ENCODE measurements at regions not wholly inside any gene's neighbourhood (a gene's known extent, or its start where the extent isn't known, plus 50 kb on each side); places are given as distances from the start of the nearest gene placed in this dataset.

- DNase-seq (ENCODE audit: low spot score), result no peak
Measured at GRCh38 chr5:93275376-93275775, 305.6 kb downstream of the NR2F1-AS1 start.

- no peak for DNase-seq (ENCODE audit: low spot score)
Measured at GRCh38 chr5:93274291-93274690, 306.7 kb downstream of the NR2F1-AS1 start.

- no peak for DNase-seq (ENCODE audit: low spot score)
Measured at GRCh38 chr5:93273176-93273575, 307.8 kb downstream of the NR2F1-AS1 start.

- no peak for DNase-seq (ENCODE audit: low spot score)
Measured at GRCh38 chr5:93272108-93272507, 308.9 kb downstream of the NR2F1-AS1 start.

- DNase-seq (ENCODE audit: low spot score), result no peak
Measured at GRCh38 chr5:93267736-93268135, 313.3 kb downstream of the NR2F1-AS1 start.

DNA sequence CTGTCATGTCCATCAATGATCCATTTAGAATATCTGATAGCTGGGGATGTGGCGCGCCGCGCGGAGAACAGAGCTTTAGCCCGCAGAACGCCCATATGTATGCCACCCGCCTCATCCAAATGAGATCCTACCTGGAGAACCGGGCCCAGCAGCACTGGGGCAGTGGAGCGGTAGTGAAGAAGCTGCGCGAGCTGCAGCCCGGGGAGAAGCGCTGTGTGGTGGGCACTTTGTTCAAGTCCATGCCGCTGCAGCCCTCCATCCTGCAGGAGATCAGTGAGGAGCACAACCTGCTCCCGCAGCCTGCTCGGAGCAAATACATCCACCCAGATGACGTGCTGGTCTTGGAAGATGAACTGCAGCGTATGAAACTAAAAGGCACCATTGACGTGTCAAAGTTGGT is 313.7 kb downstream of the NR2F1-AS1 start:
- no peak for DNase-seq (ENCODE audit: low spot score)

GRCh38 chr5:93257616-93258015 is 323.4 kb downstream of the NR2F1-AS1 start:
- DNase-seq (ENCODE audit: low spot score), result no peak

GRCh38 chr5:93255796-93256195 is 325.2 kb downstream of the NR2F1-AS1 start:
- no peak for DNase-seq (ENCODE audit: low spot score)

DNA sequence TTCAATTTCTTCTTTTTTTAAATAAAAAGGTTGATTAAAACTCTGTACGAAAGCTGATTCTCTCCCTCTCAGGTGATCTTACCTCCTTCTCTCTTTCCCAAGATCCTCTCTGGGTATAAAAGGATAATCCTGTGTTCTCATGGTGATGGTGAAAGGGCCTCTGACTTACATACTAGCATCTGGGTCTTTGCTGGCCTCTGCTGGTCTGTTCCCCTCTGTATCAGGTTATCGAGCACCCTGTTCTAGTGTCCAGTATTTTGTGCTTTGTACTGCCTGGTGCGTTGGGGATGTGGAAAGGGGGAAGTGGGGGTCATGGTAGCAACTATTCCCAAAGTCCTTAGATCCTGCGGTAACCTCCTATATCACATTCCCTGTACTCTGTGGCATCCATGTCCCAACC is 328.9 kb downstream of the NR2F1-AS1 start:
- no peak for DNase-seq (ENCODE audit: low spot score)

DNA sequence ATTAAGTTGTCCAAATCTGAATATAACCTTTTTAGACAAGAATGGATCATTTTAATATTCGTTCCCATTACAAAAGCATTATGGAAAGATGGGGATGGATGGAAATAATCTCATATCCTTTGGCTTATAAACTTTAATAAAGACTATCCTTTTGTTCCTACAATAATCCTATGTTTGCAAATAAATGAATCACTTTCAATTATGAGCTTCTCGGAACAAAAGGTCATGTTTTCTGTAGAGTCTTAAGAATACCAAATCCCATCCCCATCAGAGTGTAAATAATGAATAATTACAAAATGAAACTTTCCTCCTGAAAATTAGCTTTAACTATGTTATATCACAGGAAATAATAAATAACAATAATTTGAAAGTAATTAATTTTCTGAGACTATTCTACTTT is 329.7 kb downstream of the NR2F1-AS1 start:
- no peak for DNase-seq (ENCODE audit: low spot score)

DNA sequence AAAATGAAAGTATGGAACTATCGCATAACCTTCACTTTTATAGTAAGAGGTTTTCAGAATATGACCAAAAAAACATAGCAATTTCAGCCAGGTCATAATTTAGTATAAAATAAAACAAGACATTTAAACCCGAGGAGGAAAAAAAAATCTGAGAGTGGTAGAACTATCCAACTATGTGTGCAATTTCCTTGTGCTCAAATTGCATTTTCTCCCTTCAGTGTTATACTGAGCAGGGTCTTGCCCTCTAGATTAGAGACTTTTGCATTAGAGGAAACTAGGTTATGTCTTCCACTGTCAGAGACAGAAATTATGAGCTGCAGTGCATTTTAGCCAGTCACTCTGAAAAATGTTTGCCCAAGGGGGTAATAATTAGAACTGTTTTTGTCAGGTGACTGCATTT is 330.6 kb downstream of the NR2F1-AS1 start:
- no peak for DNase-seq (ENCODE audit: low spot score)

GRCh38 chr5:93249651-93250289 is 331.2 kb downstream of the NR2F1-AS1 start:
- DNase-seq (ENCODE audit: low spot score), result no peak

DNA sequence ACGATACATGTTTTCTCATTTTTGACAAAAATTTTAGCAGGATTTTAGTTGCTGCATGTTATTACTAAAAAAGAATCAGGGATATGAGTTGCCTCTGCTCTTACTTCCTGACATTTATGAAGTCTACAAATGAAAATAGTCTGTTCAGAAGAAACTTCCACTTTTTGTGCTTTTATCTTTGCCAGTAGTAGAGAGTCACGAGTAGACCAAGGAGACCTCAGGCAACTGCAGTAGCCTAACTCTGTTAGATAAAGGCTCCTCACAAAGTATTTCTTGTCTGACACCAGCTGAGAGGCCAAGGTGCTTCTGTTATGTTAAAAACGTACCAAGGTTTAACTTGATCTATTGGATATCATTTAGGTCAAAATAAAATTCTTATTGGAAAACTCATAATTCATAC is 333.9 kb downstream of the NR2F1-AS1 start:
- DNase-seq (ENCODE audit: low spot score), result no peak

DNA sequence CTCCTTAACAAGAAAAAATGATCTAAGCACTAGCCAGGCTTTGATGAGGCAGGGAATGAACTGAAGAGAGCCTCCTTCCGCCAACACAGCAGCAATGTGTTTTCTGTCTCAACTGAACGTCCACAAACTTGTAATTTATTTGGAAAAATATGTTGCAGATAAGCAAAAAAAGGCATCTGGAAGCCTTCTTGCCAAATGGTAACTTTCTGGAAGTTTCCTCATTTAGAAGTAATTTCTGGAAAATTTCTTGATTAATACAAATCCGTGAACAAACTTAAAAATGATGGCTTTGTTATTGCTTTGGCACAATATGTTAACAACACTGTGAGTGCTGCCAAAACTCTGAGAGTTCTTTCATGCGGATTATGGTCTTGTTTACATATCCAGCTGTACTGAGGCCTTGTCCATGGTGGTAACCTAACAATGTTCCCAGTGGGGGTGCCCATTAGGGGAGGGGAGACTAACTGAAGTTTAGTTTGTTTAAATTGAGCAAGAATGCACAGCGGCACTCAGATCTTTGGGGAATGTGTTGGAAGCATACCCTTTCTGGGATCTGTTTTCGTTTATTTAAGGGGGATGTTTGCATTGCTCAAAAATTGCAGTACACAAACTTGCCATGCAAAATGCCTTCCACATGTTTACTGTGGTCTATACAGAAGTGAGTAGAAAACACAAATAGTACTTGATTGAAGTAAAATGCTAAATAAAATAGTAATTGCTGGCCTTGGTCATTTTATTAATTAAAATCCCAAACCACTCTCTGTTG is 334.7 kb downstream of the NR2F1-AS1 start:
- DNase-seq (ENCODE audit: low spot score), result no peak

GRCh38 chr5:93245226-93245625 is 335.8 kb downstream of the NR2F1-AS1 start:
- no peak for DNase-seq (ENCODE audit: low spot score)

GRCh38 chr5:93243481-93243880 is 337.5 kb downstream of the NR2F1-AS1 start:
- DNase-seq (ENCODE audit: low spot score), result no peak

- no peak for DNase-seq (ENCODE audit: low spot score)
Measured at GRCh38 chr5:93240228-93240834, 340.7 kb downstream of the NR2F1-AS1 start.

GRCh38 chr5:93236807-93237421 is 344.1 kb downstream of the NR2F1-AS1 start:
- no peak for DNase-seq (ENCODE audit: low spot score)

- DNase-seq (ENCODE audit: low spot score), result no peak
Measured at GRCh38 chr5:93235761-93236160, 345.3 kb downstream of the NR2F1-AS1 start.

GRCh38 chr5:93226202-93226735 is 354.8 kb downstream of the NR2F1-AS1 start:
- DNase-seq (ENCODE audit: low spot score), result no peak

GRCh38 chr5:93225748-93226147 is 355.3 kb downstream of the NR2F1-AS1 start:
- no peak for DNase-seq (ENCODE audit: low spot score)

- DNase-seq (ENCODE audit: low spot score), result no peak
Measured at GRCh38 chr5:93224624-93225023, 356.4 kb downstream of the NR2F1-AS1 start.

GRCh38 chr5:93221773-93222172 is 359.2 kb downstream of the NR2F1-AS1 start:
- DNase-seq (ENCODE audit: low spot score), result no peak
